Mesothelial cell of epicardium (in vitro differentiated cells): ENCODE measurements at regions not wholly inside any gene's neighbourhood (a gene's known extent, or its start where the extent isn't known, plus 50 kb on each side); places are given as distances from the start of the nearest gene placed in this dataset.

Source experiments
- DNase-seq, 2 experiments: peaks; one replicate each; pipeline ENCODE4 v3.0.0; 2021; ENCODE audit warnings: low spot score in 2 of 2; ENCODE audit not compliant: unreplicated experiment in 2 of 2
- H3K27ac Mint-ChIP-seq: 2 replicates; pipeline ENCODE4 v1.8.0; 2021; ENCODE audit warnings: mixed read lengths
- H3K27me3 Mint-ChIP-seq: 2 replicates; pipeline ENCODE4 v1.8.0; 2021; ENCODE audit warnings: low read depth, mixed read lengths
- H3K36me3 Mint-ChIP-seq: 2 replicates; pipeline ENCODE4 v1.8.0; 2021; ENCODE audit warnings: mixed read lengths
- H3K4me1 Mint-ChIP-seq: 2 replicates; pipeline ENCODE4 v1.8.0; 2021; ENCODE audit warnings: mixed read lengths
- H3K4me3 Mint-ChIP-seq: 2 replicates; pipeline ENCODE4 v1.8.0; 2021; ENCODE audit warnings: mild to moderate bottlenecking, moderate library complexity, mixed read lengths
- H3K9me3 Mint-ChIP-seq: 2 replicates; pipeline ENCODE4 v1.8.0; 2021; ENCODE audit warnings: mixed read lengths
- TF ChIP-seq, protein P1 (sequence below): fragments of 200-600 bp; sonication (generic); IDR thresholded peaks from one replicate; pipeline ENCODE4 v1.5.0; 2021; ENCODE audit warnings: antibody characterized with exemption; ENCODE audit not compliant: unreplicated experiment

DNA sequence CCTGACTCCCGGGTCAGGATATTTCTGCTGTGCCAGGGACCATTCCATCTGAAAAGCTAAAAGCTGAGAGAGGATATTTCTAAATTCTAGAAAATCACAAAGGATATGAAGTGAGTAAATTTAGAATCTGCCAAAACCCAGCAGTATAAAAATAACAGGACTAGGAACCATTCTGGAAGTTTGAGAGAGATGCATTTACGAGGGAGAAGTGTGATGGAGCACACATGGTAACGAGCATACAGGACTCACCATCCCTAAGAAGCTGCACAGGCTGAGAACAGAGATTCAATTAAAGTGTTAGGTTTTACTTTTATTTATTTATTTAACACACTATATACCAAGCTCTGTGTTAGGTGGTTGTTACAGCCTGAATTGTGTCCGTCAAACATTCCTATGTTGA is 116.3 kb downstream of the GLUL start:
- DNase-seq = no peak
- H3K4me1 Mint-ChIP-seq = no peaks in the 10 kb centered on the region
- H3K27me3 Mint-ChIP-seq = no peaks in the 10 kb centered on the region
- H3K36me3 Mint-ChIP-seq = no peaks in the 10 kb centered on the region
- H3K4me3 Mint-ChIP-seq = no peak overlapping the region
- H3K27ac Mint-ChIP-seq = no peak overlapping the region
- TF ChIP-seq, protein P1, sequence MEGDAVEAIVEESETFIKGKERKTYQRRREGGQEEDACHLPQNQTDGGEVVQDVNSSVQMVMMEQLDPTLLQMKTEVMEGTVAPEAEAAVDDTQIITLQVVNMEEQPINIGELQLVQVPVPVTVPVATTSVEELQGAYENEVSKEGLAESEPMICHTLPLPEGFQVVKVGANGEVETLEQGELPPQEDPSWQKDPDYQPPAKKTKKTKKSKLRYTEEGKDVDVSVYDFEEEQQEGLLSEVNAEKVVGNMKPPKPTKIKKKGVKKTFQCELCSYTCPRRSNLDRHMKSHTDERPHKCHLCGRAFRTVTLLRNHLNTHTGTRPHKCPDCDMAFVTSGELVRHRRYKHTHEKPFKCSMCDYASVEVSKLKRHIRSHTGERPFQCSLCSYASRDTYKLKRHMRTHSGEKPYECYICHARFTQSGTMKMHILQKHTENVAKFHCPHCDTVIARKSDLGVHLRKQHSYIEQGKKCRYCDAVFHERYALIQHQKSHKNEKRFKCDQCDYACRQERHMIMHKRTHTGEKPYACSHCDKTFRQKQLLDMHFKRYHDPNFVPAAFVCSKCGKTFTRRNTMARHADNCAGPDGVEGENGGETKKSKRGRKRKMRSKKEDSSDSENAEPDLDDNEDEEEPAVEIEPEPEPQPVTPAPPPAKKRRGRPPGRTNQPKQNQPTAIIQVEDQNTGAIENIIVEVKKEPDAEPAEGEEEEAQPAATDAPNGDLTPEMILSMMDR = no peak
- no peaks in the 10 kb centered on the region for H3K9me3 Mint-ChIP-seq

GRCh38 chr1:182274618-182275017 is 117.0 kb downstream of the GLUL start:
- Mint-ChIP-seq H3K9me3 (no peaks in the 10 kb centered on the region), H3K36me3 (no peaks in the 10 kb centered on the region), H3K4me3 (no peak overlapping the region), H3K27me3 (no peaks in the 10 kb centered on the region), H3K4me1 (no peaks in the 10 kb centered on the region), H3K27ac (no peak overlapping the region)
- DNase-seq = no peak
- TF ChIP-seq, protein P1 = no peak

GRCh38 chr1:182270731-182271130 is 120.9 kb downstream of the GLUL start:
- no peaks in the 10 kb centered on the region for H3K36me3 Mint-ChIP-seq

DNA sequence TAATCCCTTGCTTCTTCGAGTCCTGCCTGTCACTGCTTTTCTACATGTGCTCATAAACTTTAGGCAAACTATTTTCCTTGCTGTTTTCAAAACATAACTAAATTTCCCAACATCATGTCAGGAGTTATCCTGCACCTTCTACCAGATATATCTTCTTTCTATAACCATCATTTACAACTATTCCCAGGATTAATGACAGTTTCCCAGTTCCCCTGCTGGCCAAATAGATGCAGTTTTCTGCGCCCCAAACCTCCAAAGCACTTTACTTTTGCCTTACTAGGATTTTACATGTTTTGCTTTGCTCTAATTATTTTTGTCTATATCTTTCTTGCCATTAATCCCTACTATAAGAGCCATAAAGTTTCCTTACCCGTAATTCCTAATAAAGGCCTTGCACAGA is 122.5 kb downstream of the GLUL start:
- Mint-ChIP-seq H3K36me3 (no peaks in the 10 kb centered on the region), H3K27ac (no peak overlapping the region), H3K4me1 (no peaks in the 10 kb centered on the region)

More at GRCh38 chr1:182270731-182271130, 120.9 kb downstream of the GLUL start:
- Mint-ChIP-seq H3K27me3 (no peaks in the 10 kb centered on the region), H3K27ac (no peak overlapping the region), H3K9me3 (no peaks in the 10 kb centered on the region), H3K4me1 (no peaks in the 10 kb centered on the region), H3K4me3 (no peak overlapping the region)
- TF ChIP-seq, protein P1 = no peak
- no peak for DNase-seq

DNA sequence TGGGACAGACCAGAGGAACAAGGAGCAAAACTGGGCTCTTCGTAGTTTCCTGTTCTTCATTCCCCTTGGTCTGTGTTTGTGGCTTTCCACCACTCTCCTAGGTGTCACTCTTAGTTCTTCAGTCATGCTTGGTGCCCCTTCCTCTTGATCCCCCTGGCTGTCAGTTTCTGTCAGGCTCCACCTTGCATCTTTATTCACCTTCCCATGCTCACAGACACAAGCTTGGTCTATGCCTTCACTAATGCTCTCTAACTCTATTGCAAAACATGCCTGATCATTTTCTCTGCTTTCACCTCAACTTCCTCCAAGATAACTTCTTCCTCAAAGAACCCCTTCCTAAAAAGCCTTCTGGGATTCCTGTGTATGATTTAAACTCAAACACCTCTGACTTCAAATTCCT is 122.9 kb downstream of the GLUL start:
- Mint-ChIP-seq H3K9me3 (no peaks in the 10 kb centered on the region), H3K36me3 (no peaks in the 10 kb centered on the region), H3K27me3 (no peaks in the 10 kb centered on the region), H3K4me1 (no peaks in the 10 kb centered on the region), H3K27ac (no peak overlapping the region), H3K4me3 (no peak overlapping the region)
- TF ChIP-seq, protein P1 = no peak
- DNase-seq = no peak

More for the DNA sequence above, 122.5 kb downstream of the GLUL start:
- no peak for DNase-seq
- Mint-ChIP-seq H3K4me3 (no peak overlapping the region), H3K27me3 (no peaks in the 10 kb centered on the region), H3K9me3 (no peaks in the 10 kb centered on the region)
- TF ChIP-seq, protein P1 = no peak

DNA sequence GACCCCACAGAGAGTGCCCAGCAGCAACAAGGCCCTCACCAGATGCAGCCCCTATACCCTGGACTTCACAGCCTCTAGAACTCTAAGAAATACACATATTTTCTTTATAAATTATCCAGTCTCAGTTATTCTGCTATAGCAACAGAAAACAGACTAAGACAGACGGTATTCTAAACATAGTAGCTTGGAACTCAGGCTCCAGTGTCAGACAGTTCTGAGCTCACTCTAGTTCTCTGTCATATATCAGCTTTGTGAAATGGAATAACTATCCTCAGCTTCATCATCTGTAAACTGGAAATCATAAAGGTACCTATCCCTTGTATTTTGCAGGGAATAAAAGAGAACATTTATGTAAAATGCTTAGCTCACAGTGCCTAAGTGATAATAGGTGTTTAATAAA is 127.4 kb downstream of the GLUL start:
- H3K36me3 Mint-ChIP-seq = no peaks in the 10 kb centered on the region
- H3K4me3 Mint-ChIP-seq = no peak overlapping the region
- TF ChIP-seq, protein P1 = no peak
- H3K27ac Mint-ChIP-seq = no peak overlapping the region
- DNase-seq = no peak
- H3K27me3 Mint-ChIP-seq = peaks cover 1% of the 10 kb centered on the region
- no peaks in the 10 kb centered on the region for H3K9me3 Mint-ChIP-seq
- no peaks in the 10 kb centered on the region for H3K4me1 Mint-ChIP-seq
